ENCODE measurements at regions not wholly inside any gene's neighbourhood (a gene's known extent, or its start where the extent isn't known, plus 50 kb on each side); places are given as distances from the start of the nearest gene placed in this dataset.

DNA sequence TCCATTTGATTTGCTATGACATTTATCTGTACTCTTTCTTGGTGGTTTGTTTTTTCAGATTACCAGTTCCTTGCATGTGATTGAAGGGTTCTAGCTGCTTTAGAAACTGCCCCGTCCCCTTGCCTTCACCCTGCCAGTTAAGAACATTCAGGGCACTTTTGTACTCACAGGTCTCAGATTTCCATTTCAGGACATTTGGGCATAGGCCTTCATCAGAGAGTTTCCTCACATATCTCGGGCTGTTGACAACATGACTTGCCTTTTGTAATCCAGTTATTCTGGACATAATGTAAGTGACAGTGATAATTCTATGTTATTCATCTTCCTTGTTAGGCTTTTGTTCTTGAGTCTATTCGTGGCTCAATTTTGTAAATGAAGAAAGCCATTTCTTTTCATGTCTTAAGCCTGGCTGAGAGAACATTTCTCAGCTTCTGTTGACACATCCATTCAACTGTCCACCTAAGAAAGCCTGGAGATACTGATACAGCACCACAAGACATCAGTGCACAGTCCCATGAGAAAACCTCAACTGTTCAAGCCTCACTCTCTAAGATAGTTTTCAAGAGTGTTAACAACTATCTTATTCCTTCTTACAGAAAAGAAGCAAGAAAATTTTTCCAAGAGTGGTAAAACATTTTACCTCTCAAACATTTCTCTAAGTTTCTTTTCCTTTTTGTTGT is 209.3 kb upstream of the SGK1 start:
- no peak overlapping the region for H3K4me3 Mint-ChIP-seq (ENCODE audit: unreplicated experiment)
- TF ChIP-seq, protein P1, sequence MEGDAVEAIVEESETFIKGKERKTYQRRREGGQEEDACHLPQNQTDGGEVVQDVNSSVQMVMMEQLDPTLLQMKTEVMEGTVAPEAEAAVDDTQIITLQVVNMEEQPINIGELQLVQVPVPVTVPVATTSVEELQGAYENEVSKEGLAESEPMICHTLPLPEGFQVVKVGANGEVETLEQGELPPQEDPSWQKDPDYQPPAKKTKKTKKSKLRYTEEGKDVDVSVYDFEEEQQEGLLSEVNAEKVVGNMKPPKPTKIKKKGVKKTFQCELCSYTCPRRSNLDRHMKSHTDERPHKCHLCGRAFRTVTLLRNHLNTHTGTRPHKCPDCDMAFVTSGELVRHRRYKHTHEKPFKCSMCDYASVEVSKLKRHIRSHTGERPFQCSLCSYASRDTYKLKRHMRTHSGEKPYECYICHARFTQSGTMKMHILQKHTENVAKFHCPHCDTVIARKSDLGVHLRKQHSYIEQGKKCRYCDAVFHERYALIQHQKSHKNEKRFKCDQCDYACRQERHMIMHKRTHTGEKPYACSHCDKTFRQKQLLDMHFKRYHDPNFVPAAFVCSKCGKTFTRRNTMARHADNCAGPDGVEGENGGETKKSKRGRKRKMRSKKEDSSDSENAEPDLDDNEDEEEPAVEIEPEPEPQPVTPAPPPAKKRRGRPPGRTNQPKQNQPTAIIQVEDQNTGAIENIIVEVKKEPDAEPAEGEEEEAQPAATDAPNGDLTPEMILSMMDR (IDR thresholded peaks at IDR 0.05; ENCODE audit: insufficient read depth in 1 of 2, low read depth in 1 of 2, low read length in 1 of 2, severe bottlenecking in 1 of 2, unreplicated experiment in 1 of 2), result no peak
- POLR2A ChIA-PET, result no interaction called here
- H3K4me1 Mint-ChIP-seq (ENCODE audit: low read depth, unreplicated experiment), result peaks cover 16% of the 10 kb centered on the region
- H3K27ac Mint-ChIP-seq (ENCODE audit: unreplicated experiment), result no peak overlapping the region
- H3K9me3 ChIP-seq, result no peaks in the 10 kb centered on the region
- CTCF ChIA-PET, result no interaction called here
- no peaks in the 10 kb centered on the region for H3K27me3 Mint-ChIP-seq (ENCODE audit: insufficient read depth, unreplicated experiment)
- H3K36me3 ChIP-seq (ENCODE audit: control insufficient read depth, insufficient read depth, low read length), result no peaks in the 10 kb centered on the region
- DNase-seq, result no peak
- H3K36me3 Mint-ChIP-seq (ENCODE audit: insufficient read depth, unreplicated experiment), result no peaks in the 10 kb centered on the region
- BruUV-seq (replicated peaks), result no TSS peak
- no peak overlapping the region for H3K4me3 ChIP-seq (ENCODE audit: low read depth, low read length)
- H3K27me3 ChIP-seq (replicated peaks; ENCODE audit: control insufficient read depth, insufficient read depth, low read length), result no peaks in the 10 kb centered on the region
- intact Hi-C loops (cut with micrococcal nuclease; ENCODE audit: unreplicated experiment), result no loop called here
- H3K9me3 Mint-ChIP-seq (ENCODE audit: unreplicated experiment), result peaks cover 10% of the 10 kb centered on the region
- H3K4me1 ChIP-seq, result peaks cover 17% of the 10 kb centered on the region

DNA sequence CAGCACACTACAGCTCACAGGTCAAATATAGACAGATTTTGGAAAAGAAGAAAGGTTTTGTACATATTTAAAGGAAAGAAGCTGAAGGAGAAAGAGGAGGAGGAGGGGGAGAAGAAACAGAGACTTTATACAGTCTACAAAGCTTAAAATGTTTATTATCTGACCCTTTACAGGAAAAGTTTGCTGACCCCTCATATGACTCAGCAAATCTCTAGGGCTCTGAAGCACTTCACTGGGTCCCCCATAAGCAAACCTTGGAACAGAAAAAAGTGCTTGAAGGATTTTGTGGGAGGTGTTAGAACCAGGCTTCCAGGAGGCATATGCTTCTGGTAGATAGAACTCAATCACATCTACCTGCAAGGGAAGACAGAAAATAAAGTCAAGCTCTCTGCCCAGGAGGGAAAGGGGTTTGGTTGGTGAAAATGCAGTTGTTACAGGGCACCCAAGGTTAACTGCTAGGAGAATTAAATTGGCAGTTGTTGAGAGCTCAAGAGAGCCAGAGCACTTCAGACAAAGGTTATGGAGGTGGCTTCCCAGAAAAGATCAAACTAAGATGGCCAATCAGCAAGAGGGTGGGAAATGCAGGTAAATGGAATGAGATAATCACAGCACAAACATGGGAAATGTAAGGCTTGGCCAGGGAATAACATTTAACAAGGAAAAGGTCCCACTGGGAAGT is 207.4 kb upstream of the SGK1 start:
- BruUV-seq (replicated peaks), result no TSS peak
- peaks cover 11% of the 10 kb centered on the region for H3K4me1 ChIP-seq
- ChIA-PET POLR2A (no interaction called here), CTCF (no interaction called here)
- H3K9me3 ChIP-seq, result no peaks in the 10 kb centered on the region
- Mint-ChIP-seq H3K36me3 (ENCODE audit: insufficient read depth, unreplicated experiment) (no peaks in the 10 kb centered on the region), H3K27me3 (ENCODE audit: insufficient read depth, unreplicated experiment) (no peaks in the 10 kb centered on the region), H3K4me3 (ENCODE audit: unreplicated experiment) (no peak overlapping the region), H3K9me3 (ENCODE audit: unreplicated experiment) (peaks cover 10% of the 10 kb centered on the region), H3K4me1 (ENCODE audit: low read depth, unreplicated experiment) (peaks cover 11% of the 10 kb centered on the region), H3K27ac (ENCODE audit: unreplicated experiment) (no peak overlapping the region)
- no peak overlapping the region for H3K4me3 ChIP-seq (ENCODE audit: low read depth, low read length)
- H3K36me3 ChIP-seq (ENCODE audit: control insufficient read depth, insufficient read depth, low read length), result no peaks in the 10 kb centered on the region
- intact Hi-C loops (cut with micrococcal nuclease; ENCODE audit: unreplicated experiment), result no loop called here
- TF ChIP-seq, protein P1 (IDR thresholded peaks at IDR 0.05; ENCODE audit: insufficient read depth in 1 of 2, low read depth in 1 of 2, low read length in 1 of 2, severe bottlenecking in 1 of 2, unreplicated experiment in 1 of 2), result no peak
- DNase-seq, result no peak
- H3K27me3 ChIP-seq (replicated peaks; ENCODE audit: control insufficient read depth, insufficient read depth, low read length), result no peaks in the 10 kb centered on the region

DNA sequence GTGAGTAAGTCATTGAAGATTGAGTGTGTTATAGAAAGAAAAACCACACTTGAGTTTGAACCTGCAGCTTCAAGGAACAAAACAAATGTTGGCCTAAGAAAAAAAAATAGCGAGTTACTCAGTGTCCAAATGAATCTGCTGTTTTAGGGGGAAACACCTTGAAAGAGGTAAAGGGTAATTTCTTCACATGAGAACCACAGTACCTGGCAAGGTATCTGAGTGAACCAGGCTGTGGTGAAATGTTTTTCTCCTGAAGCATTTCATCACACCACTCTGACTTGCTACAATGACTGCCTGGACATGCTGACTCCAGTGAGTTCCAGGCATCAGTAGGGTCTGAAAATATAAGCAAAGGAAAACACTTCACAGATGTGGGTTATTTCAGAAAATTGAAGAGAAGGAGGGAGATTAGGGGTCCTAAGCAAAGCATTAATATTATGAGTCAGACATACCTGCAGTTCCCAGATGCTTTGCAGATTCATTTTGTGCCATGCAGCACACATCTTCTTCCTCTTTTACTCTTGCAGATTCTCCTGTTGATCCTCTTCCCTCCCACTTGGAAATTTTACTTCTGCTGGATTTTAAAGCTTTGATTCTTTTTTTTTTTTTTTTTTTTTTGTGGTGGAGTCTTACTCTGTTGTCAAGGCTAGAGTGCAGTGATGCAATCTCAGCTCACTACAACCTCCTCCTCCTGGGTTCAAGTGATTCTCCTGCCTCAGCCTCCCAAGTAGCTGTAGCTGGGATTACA is 206.2 kb upstream of the SGK1 start:
- BruUV-seq (replicated peaks), result no TSS peak
- Histone ChIP-seq H3K27me3 (replicated peaks; ENCODE audit: control insufficient read depth, insufficient read depth, low read length) (no peaks in the 10 kb centered on the region), H3K9me3 (no peaks in the 10 kb centered on the region), H3K36me3 (ENCODE audit: control insufficient read depth, insufficient read depth, low read length) (no peaks in the 10 kb centered on the region), H3K4me3 (ENCODE audit: low read depth, low read length) (no peak overlapping the region), H3K4me1 (no peaks in the 10 kb centered on the region)
- TF ChIP-seq, protein P1 (IDR thresholded peaks at IDR 0.05; ENCODE audit: insufficient read depth in 1 of 2, low read depth in 1 of 2, low read length in 1 of 2, severe bottlenecking in 1 of 2, unreplicated experiment in 1 of 2), result no peak
- H3K27ac Mint-ChIP-seq (ENCODE audit: unreplicated experiment), result no peak overlapping the region
- no peak for DNase-seq
- H3K36me3 Mint-ChIP-seq (ENCODE audit: insufficient read depth, unreplicated experiment), result no peaks in the 10 kb centered on the region
- H3K4me3 Mint-ChIP-seq (ENCODE audit: unreplicated experiment), result no peak overlapping the region
- H3K9me3 Mint-ChIP-seq (ENCODE audit: unreplicated experiment), result peaks cover 1% of the 10 kb centered on the region
- H3K27me3 Mint-ChIP-seq (ENCODE audit: insufficient read depth, unreplicated experiment), result no peaks in the 10 kb centered on the region
- ChIA-PET POLR2A (no interaction called here), CTCF (no interaction called here)
- no peaks in the 10 kb centered on the region for H3K4me1 Mint-ChIP-seq (ENCODE audit: low read depth, unreplicated experiment)
- intact Hi-C loops (cut with micrococcal nuclease; ENCODE audit: unreplicated experiment), result no loop called here

Measured in Caco-2 (cell line).